ENCODE measurements at regions not wholly inside any gene's neighbourhood (a gene's known extent, or its start where the extent isn't known, plus 50 kb on each side); places are given as distances from the start of the nearest gene placed in this dataset.

GRCh38 chr3:89625945-89626344, 518.5 kb downstream of the EPHA3 start:
- no peaks in the 10 kb centered on the region for H3K9me1 ChIP-seq (ENCODE audit: control insufficient read depth, insufficient read depth, low read length)
- FAIRE-seq, result no peak
- no TSS peak for BruUV-seq (replicated peaks)

More at GRCh38 chr3:89625945-89626344, 518.5 kb downstream of the EPHA3 start:
- no peak for DNase-seq (ENCODE audit: extremely low read depth in 1 of 4, low spot score in 3 of 4)
- no peak overlapping the region for H3K27ac ChIP-seq (ENCODE audit: extremely low read depth, low read depth, low read length)
- no peak for ATAC-seq
- in situ Hi-C loops (cut with MboI) (no loop called here), intact Hi-C loops (cut with micrococcal nuclease) (no loop called here)
- ChIA-PET CTCF (ENCODE audit: low intra/inter-chr PET ratio) (no interaction called here), POLR2A (no interaction called here)
- no peaks in the 10 kb centered on the region for H3K9me3 ChIP-seq (replicated peaks; ENCODE audit: control insufficient read depth, insufficient read depth, low read depth, low read length)
- no peaks in the 10 kb centered on the region for H3K4me1 ChIP-seq (replicated peaks in 1 of 2; ENCODE audit: control insufficient read depth in 2 of 2, insufficient read depth in 2 of 2, low read length in 2 of 2)
- no peaks in the 10 kb centered on the region for H3K79me2 ChIP-seq (ENCODE audit: control insufficient read depth, insufficient read depth, low read length)
- no peak overlapping the region for H2AFZ ChIP-seq (ENCODE audit: low read depth, low read length)
- H4K20me1 ChIP-seq (replicated peaks; ENCODE audit: control insufficient read depth, insufficient read depth, low read length), result no peaks in the 10 kb centered on the region
- H3K9ac ChIP-seq (ENCODE audit: insufficient read depth in 1 of 2, low read depth in 2 of 2, low read length in 2 of 2), result no peak overlapping the region
- no peak overlapping the region for H3K4me2 ChIP-seq (ENCODE audit: insufficient read depth, low read length)
- no peaks in the 10 kb centered on the region for H3K36me3 ChIP-seq (ENCODE audit: control insufficient read depth, insufficient read depth, low read length)
- TF ChIP-seq KDM2B (CRISPR knock-in tag; IDR thresholded peaks at IDR 0.05) (no peak), MBD2 (IDR thresholded peaks at IDR 0.05; ENCODE audit: borderline replicate concordance, low read depth) (no peak), HCFC1 (IDR thresholded peaks at IDR 0.05; ENCODE audit: low read depth, low read length) (no peak), UBTF (IDR thresholded peaks at IDR 0.05; ENCODE audit: borderline replicate concordance in 1 of 2, low read depth in 2 of 2, low read length in 2 of 2) (no peak)
- TF ChIP-seq, protein P1, sequence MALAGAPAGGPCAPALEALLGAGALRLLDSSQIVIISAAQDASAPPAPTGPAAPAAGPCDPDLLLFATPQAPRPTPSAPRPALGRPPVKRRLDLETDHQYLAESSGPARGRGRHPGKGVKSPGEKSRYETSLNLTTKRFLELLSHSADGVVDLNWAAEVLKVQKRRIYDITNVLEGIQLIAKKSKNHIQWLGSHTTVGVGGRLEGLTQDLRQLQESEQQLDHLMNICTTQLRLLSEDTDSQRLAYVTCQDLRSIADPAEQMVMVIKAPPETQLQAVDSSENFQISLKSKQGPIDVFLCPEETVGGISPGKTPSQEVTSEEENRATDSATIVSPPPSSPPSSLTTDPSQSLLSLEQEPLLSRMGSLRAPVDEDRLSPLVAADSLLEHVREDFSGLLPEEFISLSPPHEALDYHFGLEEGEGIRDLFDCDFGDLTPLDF (CRISPR knock-in tag; IDR thresholded peaks at IDR 0.05), result no peak
- TF ChIP-seq, protein P2, sequence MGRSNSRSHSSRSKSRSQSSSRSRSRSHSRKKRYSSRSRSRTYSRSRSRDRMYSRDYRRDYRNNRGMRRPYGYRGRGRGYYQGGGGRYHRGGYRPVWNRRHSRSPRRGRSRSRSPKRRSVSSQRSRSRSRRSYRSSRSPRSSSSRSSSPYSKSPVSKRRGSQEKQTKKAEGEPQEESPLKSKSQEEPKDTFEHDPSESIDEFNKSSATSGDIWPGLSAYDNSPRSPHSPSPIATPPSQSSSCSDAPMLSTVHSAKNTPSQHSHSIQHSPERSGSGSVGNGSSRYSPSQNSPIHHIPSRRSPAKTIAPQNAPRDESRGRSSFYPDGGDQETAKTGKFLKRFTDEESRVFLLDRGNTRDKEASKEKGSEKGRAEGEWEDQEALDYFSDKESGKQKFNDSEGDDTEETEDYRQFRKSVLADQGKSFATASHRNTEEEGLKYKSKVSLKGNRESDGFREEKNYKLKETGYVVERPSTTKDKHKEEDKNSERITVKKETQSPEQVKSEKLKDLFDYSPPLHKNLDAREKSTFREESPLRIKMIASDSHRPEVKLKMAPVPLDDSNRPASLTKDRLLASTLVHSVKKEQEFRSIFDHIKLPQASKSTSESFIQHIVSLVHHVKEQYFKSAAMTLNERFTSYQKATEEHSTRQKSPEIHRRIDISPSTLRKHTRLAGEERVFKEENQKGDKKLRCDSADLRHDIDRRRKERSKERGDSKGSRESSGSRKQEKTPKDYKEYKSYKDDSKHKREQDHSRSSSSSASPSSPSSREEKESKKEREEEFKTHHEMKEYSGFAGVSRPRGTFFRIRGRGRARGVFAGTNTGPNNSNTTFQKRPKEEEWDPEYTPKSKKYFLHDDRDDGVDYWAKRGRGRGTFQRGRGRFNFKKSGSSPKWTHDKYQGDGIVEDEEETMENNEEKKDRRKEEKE (IDR thresholded peaks at IDR 0.05; ENCODE audit: borderline replicate concordance in 1 of 2, control insufficient read depth in 1 of 2, low read depth in 2 of 2, low read length in 1 of 2), result no peak
- no peaks in the 10 kb centered on the region for H3K27me3 ChIP-seq (ENCODE audit: control insufficient read depth in 2 of 2, insufficient read depth in 2 of 2, low read length in 2 of 2)
- WGBS (ENCODE audit: insufficient coverage, low coverage, missing lambda C conversion rate), result 0% methylated on average over 2 of the region's 2 CpGs
- H3K4me3 ChIP-seq, result no peak overlapping the region
